ENCODE measurements at regions not wholly inside any gene's neighbourhood (a gene's known extent, or its start where the extent isn't known, plus 50 kb on each side); places are given as distances from the start of the nearest gene placed in this dataset.

DNA sequence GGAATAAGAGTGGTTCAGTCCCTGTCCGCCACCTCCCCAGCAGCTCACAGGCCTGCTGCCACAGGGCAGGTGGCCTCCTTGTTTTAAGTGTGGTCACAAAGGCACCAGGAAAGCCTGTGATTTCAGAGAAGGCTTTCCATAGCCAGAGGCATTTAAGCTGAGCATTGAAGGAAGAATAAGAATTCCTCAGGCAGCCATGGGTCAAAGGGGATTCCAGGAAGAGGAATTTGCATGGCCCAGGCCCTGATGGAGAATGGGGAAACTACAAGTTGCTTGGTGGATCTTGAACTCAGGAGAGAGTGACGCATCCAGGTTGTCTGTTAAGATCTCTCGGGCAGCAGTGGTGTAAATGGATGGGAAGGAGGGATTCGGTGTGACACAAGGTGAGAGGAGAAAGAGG, 66.7 kb downstream of the KLHDC7A start:
- Histone ChIP-seq H4K20me1 (ENCODE audit: insufficient read depth, low read length) (no peaks in the 10 kb centered on the region), H3K9me3 (ENCODE audit: low read length) (no peaks in the 10 kb centered on the region), H3K9me2 (ENCODE audit: low read depth, low read length) (no peaks in the 10 kb centered on the region), H3K36me3 (ENCODE audit: insufficient read depth, low read length) (no peaks in the 10 kb centered on the region), H3F3A (ENCODE audit: insufficient read depth, low read length) (no peaks in the 10 kb centered on the region), H3K4me3 (ENCODE audit: low read depth, low read length, poor library complexity, severe bottlenecking) (no peak overlapping the region), H3K4me2 (ENCODE audit: low read length) (no peak overlapping the region), H3K79me2 (ENCODE audit: insufficient read depth, low read length) (no peaks in the 10 kb centered on the region), H3K4me1 (ENCODE audit: insufficient read depth, low read length, severe bottlenecking) (no peaks in the 10 kb centered on the region), H2AFZ (ENCODE audit: low read length) (no peak overlapping the region), H3K27me3 (ENCODE audit: insufficient read depth, low read length) (no peaks in the 10 kb centered on the region), H3K9ac (ENCODE audit: low read length) (no peak overlapping the region), H3K27ac (ENCODE audit: low read depth, low read length, poor library complexity, severe bottlenecking) (no peak overlapping the region)
- TF ChIP-seq EZH2 (IDR thresholded peaks at IDR 0.05; ENCODE audit: borderline replicate concordance, low read length): no peak
- TF ChIP-seq CTCF (IDR thresholded peaks at IDR 0.05; ENCODE audit: low read length): no peak

DNA sequence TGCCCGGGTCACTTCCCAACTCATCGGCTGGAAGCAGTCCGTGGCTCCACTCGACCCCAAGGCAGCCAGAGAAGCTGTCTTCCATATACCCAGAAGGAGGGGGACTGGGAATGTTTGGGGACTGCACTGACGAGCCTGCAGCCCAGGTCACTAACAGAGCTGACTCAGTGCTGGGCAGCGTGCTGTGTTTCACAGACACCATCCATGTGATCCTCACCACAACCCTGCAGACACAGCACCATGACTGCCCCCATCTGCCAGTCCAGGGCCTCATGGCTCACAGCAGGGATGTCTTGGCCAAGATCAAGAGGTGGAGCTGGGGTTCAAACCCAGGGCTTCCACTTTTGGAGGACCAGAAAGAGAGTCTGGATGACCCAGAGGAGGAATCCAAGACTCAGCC, 67.9 kb downstream of the KLHDC7A start:
- H3K4me1 ChIP-seq (ENCODE audit: insufficient read depth, low read length, severe bottlenecking): no peaks in the 10 kb centered on the region
- no peaks in the 10 kb centered on the region for H3K27me3 ChIP-seq (ENCODE audit: insufficient read depth, low read length)
- TF ChIP-seq EZH2 (IDR thresholded peaks at IDR 0.05; ENCODE audit: borderline replicate concordance, low read length) (no peak), CTCF (IDR thresholded peaks at IDR 0.05; ENCODE audit: low read length) (no peak)
- H3K4me2 ChIP-seq (ENCODE audit: low read length): no peak overlapping the region
- no peak overlapping the region for H3K27ac ChIP-seq (ENCODE audit: low read depth, low read length, poor library complexity, severe bottlenecking)
- no peak overlapping the region for H3K4me3 ChIP-seq (ENCODE audit: low read depth, low read length, poor library complexity, severe bottlenecking)
- no peaks in the 10 kb centered on the region for H4K20me1 ChIP-seq (ENCODE audit: insufficient read depth, low read length)
- no peaks in the 10 kb centered on the region for H3K36me3 ChIP-seq (ENCODE audit: insufficient read depth, low read length)
- no peak overlapping the region for H3K9ac ChIP-seq (ENCODE audit: low read length)
- no peaks in the 10 kb centered on the region for H3K79me2 ChIP-seq (ENCODE audit: insufficient read depth, low read length)
- H3K9me3 ChIP-seq (ENCODE audit: low read length): no peaks in the 10 kb centered on the region
- no peak overlapping the region for H2AFZ ChIP-seq (ENCODE audit: low read length)
- H3F3A ChIP-seq (ENCODE audit: insufficient read depth, low read length): no peaks in the 10 kb centered on the region
- H3K9me2 ChIP-seq (ENCODE audit: low read depth, low read length): no peaks in the 10 kb centered on the region

DNA sequence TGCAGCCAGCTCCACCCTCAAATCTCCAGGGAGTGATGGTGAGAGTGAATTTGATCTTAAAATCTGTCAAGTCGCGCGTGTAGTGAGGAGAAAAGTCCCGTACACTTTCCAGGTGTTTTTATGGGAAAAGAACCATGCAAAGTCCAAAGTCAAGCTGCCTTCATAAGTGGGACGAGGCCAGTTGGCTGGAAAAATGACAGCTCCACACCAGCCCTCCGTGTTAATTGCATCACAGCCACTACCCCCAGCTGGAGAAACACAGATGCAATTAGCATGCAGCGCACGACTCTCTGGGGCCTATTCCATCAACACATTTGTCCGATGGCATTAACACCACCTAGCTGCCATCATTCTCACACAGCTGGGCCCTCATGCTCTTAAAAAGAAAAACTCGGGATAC, 68.4 kb downstream of the KLHDC7A start:
- H3F3A ChIP-seq (ENCODE audit: insufficient read depth, low read length): no peaks in the 10 kb centered on the region
- H3K4me1 ChIP-seq (ENCODE audit: insufficient read depth, low read length, severe bottlenecking): no peaks in the 10 kb centered on the region
- H4K20me1 ChIP-seq (ENCODE audit: insufficient read depth, low read length): no peaks in the 10 kb centered on the region
- no peak overlapping the region for H3K4me3 ChIP-seq (ENCODE audit: low read depth, low read length, poor library complexity, severe bottlenecking)
- H3K9me2 ChIP-seq (ENCODE audit: low read depth, low read length): no peaks in the 10 kb centered on the region
- H3K36me3 ChIP-seq (ENCODE audit: insufficient read depth, low read length): no peaks in the 10 kb centered on the region
- H3K27me3 ChIP-seq (ENCODE audit: insufficient read depth, low read length): no peaks in the 10 kb centered on the region
- H3K9me3 ChIP-seq (ENCODE audit: low read length): no peaks in the 10 kb centered on the region
- no peak overlapping the region for H3K9ac ChIP-seq (ENCODE audit: low read length)
- TF ChIP-seq EZH2 (IDR thresholded peaks at IDR 0.05; ENCODE audit: borderline replicate concordance, low read length): no peak
- no peak for TF ChIP-seq CTCF (IDR thresholded peaks at IDR 0.05; ENCODE audit: low read length)
- H3K4me2 ChIP-seq (ENCODE audit: low read length): no peak overlapping the region
- no peaks in the 10 kb centered on the region for H3K79me2 ChIP-seq (ENCODE audit: insufficient read depth, low read length)
- no peak overlapping the region for H2AFZ ChIP-seq (ENCODE audit: low read length)
- H3K27ac ChIP-seq (ENCODE audit: low read depth, low read length, poor library complexity, severe bottlenecking): no peak overlapping the region
